CD4-positive, alpha-beta T cell treated with Interleukin-4 for 4 hours (primary cell): ENCODE measurements at regions not wholly inside any gene's neighbourhood (a gene's known extent, or its start where the extent isn't known, plus 50 kb on each side); places are given as distances from the start of the nearest gene placed in this dataset.
"Not testable (repeated sequence)": the region's sequence is repeated elsewhere in the genome, so short reads cannot be mapped to it uniquely, and the experiment has no call there.

Source experiments
- DNase-seq: peaks from one replicate; pipeline ENCODE4 v3.0.0-alpha.2; 2020

DNA sequence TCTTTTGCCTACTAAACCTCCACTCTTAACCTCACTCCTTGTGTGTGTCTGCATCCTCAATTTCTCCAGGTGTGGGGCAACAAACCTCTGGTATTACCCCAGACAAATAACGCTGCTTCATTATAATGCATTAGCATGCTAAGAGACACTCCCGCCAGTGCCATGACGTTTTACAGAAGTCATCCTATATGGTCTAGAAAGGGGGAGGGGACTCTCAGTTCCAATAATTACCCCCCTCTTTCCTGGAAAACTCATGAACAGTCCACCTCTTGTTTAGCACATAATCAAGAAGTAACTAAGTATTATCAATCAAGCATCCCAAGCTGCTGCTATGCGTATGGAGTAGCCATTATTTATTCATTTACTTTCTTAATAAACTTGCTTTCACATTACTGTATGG is 364.5 kb downstream of the TYW1 start:
- DNase-seq: no peak

DNA sequence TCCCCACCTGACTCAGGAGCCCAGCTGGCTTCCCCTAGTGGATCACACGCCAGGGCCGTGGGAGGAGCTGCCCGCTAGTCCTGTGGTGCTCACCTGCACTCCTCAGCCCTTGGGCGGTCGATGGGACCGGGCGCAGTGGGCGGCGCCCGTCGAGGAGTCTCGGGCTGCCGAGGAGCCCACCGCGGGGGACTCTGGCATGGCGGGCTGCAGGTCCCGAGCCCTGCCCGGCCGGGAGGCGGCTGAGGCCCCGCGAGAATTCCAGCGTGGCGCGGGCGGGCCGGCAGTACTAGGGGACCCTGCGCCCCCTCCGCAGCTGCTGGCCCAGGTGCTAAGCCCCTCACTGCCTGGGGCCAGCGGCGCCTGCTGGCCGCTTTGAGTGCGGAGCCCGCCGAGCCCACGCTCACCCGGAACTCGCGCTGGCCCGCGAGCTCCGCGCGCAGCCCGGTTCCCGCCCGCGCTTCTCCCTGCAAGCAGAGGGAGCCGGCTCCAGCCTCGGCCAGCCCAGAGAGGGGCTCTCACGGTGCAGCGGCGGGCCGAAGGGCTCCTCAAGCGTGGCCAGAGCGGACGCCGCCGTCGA is 367.9 kb downstream of the TYW1 start:
- no peak for DNase-seq

DNA sequence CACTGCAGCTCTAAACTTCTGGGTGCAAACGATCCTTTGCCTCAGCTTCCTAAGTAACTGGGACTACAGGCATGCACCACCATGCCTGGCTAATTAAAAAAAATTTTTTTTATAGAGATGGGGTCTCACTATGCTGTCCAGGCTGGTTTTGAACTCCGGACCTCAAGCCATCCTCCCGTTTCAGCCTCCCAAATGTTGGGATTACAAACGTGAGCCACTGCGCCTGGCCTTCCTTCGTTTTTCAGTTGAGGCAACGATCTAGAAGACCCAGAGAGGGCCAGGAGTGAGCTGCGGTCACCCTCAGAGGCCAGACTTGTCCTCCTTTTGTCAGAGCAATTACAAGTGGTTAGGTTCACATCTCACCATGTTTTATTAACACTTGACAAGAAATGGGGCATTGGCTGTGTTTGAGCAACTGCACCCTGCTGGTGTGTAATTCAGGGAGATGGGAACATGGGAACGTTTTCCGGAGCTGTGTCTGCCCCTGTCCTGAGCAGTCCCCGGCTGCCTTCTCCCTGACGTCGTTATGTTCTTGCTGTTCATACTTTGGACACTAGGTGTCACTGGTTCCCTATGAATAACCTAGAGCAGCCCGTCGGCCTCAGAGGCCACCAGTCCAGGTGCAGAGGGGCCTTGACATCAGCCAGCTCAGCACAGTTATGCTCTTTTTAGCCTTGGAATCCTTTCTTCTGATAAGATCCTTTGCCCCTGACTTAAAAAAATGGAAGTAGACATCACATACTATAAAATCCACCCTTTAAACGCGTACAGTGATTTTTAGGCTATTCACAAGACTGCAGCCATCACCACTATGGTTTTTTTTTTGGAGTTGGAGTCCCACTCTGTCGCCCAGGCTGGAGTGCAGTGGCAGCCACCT is 375.0 kb downstream of the TYW1 start:
- peak; percentile 56 for DNase-seq

DNA sequence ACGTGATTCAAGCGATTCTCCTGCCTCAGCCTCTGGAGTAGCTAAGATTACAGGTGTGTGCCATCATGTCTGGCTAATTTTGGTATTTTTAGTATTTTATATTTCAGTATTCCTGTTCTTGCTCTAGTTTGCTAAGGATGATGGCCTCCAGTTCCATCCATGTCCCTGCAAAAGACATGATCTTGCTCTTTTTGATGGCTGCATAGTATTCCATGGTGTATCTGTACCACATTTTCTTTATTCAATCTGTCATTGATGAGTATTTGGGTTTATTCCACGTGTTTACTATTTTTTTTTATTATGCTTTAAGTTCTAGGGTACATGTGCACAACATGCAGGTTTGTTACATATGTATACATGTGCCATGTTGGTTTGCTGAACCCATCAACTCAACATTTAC is 376.8 kb downstream of the TYW1 start:
- DNase-seq: not testable (repeated sequence)

DNA sequence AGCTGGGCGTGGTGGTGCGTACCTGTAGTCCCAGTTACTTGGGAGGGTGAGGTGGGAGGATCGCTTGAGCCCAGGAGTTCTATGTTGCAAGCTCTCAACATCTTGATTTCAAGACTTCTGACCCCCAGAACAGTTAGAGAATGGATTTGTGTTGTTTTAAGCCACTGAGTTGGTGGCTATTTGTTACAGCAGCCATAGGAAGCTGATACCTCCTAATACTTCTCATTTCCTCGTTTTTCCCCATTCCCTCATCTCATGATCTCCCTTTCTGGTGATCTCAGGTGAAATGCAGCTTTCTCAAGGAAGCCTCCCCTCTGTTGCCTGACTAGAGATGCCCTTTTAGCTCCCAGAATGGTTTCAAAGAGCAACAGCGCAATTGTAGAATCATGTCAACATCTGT is 378.8 kb downstream of the TYW1 start:
- no peak for DNase-seq

DNA sequence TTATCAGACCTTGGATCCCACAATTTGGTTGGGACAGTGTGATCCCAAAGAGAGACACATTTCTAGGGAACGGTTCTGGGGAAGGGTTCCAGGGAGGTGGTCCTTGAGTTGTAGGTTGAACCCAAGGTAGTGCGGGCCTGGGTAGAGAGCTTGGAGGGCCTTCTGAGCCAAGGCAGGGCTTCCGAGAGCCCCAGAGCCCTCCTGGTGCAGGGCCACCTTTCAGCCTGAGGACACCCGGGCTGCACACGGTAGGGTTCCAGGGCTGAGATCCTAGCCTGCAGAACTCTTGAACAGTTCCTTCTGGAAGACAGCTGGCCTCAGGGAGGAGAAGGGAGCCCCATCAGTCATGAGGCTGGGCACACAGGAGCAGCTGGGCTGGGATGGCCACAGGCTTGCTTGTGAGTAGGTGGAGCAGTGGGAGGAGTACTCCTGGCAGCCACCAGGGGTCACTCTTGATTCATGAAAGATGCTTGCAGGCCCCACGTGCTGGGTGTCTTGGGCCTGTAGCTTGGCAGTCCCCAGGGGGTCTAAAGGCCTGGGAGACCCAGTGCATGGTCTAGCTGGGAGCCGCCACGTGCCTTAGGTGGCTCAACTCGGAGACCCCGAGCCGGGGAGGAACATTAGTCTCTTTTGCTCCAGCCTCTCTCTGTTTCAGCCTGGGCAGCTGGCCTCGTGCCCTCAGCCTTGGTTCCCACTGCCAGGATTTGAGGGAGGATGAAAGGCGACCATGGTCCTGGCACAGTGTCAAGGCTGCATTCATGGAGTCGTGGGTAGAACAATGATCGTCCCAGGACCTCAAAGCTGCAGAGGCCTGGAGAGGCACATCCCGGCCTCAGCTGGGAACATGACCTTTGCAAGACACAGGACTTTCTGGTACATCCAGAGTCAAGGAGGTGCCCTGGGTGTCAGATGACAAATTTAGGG is 381.6 kb downstream of the TYW1 start:
- peak; percentile 46 for DNase-seq

DNA sequence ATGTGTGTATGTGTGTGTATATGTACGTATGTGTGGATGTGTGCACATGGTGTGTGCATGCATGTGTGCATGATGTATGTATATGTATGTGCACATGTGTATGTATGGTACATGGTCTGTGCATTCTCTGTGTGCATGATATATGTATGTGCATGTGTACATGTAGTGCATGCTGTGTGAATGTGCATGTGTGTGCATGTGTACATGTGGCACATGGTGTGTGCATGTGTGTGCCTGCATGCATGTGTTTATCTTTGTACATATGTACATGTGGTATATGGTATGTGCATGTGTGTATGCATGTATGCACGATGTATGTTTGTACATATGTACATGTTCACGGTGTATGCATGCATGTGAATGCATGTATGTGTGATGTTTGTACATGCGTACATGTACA is 383.7 kb downstream of the TYW1 start:
- no peak for DNase-seq

DNA sequence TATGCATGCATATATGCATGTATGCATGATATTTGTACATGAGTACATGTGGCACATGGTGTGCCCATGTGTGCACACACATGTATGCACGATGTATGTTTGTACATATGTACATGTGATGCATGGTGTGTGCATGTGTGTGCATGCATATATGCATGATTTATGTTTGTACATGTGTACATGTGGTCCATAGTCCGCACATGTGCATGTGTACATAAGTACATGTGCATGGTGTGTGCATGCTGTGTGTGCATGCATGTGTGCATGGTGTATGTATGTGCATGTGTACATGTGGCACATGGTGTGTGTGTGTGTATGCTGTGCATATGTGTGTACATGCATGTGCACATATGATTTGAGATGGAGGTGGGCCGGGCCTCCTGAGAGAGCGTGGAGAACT is 384.2 kb downstream of the TYW1 start:
- DNase-seq: no peak

DNA sequence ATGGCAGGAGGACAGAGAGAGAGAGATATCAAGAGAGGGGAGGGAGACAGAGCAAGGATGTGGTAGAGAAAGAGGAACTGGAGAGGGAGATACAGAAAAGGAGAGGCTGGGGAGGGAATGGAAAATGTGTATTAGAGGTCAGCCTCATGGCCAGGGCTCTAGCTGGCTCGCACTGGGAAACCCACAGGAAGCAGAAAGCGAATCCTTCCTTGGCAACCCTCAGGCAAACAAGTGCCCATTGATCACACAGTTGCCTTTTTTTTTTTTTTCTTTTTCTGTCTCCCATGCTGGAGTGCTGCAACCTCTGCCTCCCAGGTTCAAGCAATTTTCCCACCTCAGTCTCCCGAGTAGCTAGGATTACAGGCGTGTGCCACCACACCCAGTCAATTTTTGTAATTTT is 391.2 kb downstream of the TYW1 start:
- DNase-seq: no peak

DNA sequence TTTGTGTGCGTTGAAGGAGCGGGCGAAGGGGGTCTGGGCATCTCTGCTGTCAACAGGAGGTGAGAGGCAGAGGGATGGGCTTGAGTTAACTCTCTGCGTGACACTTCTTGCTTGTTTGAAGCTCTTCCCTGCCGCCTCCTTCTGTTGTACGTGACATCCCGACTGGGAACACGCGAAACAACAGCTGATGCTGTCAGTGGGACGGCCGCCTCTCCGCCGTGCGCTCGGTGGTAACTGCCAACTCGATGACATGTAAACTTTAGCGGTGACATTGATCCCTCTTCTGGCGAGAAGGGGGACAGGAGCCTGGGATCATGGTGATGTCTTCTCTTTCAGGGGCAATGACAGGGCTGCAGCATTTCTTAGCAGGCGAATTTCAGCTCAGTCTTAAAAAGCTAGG is 394.5 kb downstream of the TYW1 start:
- DNase-seq: no peak

DNA sequence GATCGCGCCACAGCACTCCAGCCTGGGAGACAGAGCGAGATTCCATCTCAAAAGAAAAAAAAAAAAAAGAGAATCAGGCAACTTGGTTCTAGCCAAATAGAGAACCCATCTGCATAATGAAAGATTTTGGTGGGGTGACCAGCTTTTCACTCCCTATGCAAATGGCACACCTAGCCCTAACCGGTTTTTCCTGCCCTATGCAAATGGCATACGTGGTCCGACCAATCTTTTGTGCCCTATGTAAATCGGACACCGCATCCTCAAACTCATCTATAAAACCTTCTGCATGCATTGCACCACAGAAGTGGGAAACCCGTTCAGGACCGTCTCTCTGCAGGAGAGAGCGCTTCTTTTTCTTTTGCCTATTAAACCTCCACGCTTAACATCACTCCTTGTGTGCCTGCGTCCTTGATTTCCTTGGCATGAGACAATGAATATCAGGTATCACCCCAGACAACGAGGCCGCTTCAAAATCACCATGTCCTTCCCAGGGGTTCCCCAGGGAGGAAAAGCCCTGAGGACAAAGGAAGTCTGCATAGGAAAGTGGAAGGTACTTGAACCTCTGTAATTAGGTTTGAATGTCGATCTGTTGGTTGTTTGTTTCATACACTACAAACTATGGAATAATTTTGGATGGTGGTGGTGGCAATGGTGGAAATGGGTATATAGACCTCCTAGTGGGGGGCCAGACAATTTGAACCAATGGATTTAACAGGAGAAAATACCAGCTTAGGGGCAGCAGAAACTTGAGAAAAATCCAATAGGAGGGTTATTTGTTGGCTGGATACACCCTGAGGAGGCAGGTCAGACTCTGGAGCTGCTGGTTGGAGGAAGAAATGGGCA is 396.2 kb downstream of the TYW1 start:
- no peak for DNase-seq

DNA sequence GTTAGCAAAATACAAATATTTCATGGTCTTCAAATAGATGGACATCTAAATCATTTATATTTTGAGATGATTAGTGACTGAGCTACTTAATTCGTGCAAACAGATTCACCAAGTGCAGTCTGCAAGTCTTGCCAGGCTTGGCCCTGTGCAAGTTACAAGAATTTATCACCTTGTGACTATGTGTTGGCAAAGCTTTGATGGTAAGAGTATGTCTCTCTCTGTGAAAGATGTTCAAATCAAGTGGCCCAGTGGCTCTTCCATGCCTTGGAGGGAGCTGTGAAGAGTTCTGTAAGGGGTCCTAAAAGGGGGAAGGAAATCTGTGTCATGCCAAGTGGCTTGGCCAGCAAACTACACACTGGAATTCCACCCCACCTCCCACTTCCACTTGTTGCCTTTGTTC is 397.3 kb downstream of the TYW1 start:
- DNase-seq: no peak

DNA sequence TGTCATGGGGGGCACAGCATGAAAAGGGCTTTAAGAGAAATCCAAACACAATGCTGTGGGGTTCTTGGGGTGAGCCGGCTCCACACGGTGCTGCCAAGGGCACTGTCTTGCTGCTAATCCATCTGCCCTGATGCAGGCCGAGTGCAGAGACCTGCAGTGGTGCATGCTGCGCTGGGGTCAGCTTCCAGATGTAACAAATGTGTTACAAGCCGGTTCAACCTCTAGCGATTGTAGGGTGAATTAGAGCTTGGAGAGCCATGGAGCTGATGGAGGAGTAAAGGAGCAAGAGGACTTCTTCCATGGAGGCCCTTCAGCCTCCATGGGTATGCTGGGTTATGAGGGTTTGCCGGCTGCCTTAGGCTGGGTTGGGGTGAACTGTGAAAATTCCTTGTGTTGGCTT is 402.3 kb downstream of the TYW1 start:
- no peak for DNase-seq

DNA sequence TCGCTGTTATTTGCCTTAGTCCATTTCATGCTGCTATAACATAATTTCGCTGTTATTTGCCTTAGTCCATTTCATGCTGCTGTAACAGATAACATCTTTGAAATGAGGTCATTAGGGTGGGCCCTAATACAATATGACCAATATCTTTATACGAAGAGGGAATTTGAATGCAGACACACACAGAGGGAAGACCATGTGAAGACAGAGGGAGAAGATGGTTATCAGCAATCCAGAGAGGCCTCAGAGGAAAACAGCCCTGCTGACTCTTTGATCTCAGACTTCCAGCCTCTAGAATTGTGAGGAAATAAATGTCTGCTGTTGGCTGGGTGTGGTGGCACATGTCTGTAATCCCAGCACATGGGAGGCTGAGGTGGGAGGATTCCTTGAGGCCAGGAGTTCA is 404.9 kb downstream of the TYW1 start:
- DNase-seq: no peak

DNA sequence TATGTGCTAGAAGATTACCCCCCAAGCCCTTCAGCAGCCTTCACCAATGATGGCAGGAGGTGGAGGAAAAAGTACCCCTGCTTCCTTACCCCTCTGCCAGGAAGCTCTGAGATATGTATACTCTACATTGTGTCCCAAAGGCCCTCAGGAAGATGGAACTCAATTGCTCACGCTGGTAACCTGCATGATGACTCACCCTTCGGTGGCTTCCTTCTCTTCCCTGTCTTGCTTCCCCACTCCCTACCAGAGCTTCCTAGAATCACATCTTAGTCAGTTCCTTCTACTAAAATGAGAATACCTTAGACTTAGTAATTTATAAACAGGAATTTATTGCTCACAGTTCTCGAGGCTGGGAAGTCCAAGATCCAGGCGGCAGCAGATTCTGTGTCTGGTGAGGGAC is 405.6 kb downstream of the TYW1 start:
- DNase-seq: no peak

DNA sequence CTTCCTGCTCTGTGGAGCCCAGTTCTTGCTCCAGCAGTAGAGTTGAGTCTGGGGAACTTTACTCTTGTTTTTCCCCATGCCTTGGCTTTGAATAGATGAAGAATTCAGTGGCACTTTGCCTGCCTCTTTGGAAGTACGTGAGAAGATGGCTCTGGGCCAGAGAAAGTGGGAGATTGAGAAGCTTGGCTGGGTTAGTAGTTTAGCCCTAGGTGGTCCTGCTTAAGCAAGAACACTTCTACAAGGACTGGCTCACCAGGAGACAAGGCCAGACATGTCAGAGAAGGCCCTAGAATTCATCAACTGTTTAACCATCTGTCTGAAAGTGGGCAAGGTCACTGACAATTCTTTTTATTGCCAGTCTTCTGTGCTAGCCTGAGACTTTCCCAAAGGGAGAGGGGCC is 410.3 kb downstream of the TYW1 start:
- no peak for DNase-seq

DNA sequence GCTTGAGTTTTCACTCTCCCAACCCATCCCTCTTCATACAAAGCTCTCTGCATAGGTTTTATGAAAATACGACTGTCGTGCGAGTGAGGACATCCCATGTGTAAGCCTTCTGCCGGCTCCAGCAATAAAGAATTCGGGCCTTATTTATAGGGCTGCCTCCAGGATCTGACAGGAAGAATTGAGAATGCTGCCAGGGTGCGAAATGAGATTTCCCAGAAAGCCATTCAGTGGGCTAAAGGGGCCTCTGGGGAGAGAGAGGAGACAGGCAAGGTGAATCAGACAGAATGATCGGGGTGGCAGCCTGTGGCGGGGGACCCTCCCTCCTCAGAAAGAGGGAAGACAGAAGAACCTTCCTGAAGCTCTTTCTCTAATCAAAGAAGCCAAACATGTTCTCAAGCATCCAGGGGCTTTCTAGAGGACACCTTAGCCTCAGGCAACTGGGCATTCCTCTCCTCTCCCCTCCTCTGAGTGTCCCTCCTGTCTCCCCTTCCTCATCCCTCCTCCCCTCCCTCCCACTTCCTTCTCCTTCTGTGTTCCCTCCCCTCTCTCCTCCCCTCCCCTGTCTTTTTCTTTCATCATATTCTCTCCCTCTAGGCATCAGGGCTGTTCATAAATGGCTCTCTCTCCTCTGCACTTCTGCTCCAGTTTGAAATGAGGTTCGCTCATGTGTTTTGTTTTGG is 410.9 kb downstream of the TYW1 start:
- no peak for DNase-seq

DNA sequence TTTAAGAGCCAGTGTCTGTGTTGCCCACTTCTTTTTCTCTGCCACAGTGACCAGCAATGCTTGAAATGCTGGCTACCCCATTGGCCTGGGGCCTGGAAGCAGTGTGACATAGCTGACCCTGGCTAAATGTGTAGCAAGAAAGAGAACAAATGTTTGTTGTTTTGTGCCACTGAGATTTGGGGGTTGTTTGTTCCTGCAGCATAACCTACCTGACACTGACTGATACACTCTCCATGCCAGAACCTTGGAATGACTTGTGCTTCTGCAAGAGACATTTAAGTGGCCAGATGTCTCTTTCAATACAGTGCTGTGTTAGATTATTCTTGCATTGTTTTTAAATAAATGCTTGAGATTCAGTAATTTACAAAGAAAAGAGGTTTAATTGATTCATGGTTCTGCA is 411.5 kb downstream of the TYW1 start:
- no peak for DNase-seq

DNA sequence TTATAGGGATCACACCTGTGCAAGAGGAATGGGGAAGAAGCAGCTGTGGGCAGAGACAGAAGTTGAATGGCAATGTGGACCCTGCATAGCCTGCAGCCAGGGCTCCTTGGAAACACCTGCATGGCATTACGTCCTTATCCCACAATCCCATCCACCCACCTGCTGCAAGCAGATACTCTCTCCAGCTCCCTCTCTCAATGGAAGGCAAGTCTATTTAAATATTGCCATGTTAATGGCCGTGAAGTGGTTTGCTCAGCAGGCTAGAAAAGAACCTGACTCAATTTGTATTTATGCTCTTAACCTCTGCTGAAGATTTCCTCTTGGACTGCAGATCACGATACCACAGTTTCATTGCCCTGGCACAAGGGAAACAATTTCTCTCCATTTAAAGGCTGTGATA is 417.0 kb downstream of the TYW1 start:
- DNase-seq: no peak

DNA sequence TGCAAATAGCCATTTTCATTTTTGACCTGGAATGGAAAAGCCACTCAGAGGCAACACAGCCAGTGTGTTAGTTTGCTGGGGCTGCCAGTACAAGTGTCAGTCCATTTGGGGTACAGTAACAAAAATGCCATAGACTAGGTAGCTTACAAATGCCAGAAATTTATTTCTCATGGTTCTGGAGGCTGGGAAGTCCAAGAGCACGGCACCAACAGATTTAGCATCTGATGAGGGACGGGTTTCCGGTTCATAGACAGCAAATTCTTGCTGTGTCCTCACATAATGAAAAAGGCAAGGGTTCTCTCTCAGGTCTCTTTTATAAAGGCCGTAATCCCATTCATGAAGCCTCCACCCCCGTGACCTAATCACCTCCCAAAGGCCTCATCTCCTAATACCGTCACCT is 418.2 kb downstream of the TYW1 start:
- no peak for DNase-seq

DNA sequence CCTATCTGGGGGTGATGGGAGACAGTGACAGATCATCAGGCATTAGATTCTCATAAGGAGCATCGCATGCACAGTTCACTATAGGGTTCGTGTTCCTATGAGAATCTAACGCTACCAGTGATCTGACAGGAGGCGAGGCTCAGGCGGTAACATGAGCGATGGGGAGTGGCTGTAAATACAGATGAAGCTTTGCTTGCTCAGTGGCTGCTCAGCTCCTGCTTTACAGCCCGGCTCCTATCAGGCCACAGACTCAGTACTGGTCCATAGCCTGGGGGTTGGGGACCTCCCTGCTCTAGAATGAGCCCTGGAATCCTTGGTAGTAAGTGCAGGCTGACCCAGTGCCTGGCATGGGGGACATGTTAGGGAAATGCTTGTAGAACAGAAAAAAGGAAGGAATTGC is 426.0 kb downstream of the TYW1 start:
- no peak for DNase-seq

DNA sequence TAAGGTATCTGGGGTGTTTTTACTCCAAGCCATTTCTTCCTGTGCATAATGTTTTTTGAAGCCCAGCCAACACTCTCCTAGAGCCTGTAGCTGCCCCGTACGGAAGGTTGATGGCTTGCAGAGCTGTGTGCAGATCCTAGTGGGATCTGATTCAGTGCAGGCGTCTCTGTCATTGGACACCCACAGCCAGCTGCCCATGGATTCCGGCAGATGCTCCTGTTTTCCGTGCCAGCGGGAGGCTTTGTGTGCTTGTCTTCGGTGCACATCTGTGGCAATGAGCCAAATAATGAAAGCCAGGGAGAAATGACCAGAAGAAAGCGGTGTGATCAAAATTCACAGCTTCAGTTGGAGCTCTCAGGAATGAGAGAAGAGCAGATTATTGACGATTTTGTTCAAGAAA is 426.4 kb downstream of the TYW1 start:
- no peak for DNase-seq
